HFFc6 (cell line): ENCODE measurements at regions not wholly inside any gene's neighbourhood (a gene's known extent, or its start where the extent isn't known, plus 50 kb on each side); places are given as distances from the start of the nearest gene placed in this dataset.
"Not testable (repeated sequence)": the region's sequence is repeated elsewhere in the genome, so short reads cannot be mapped to it uniquely, and the experiment has no call there.

Experiments
- DNase-seq: peaks from one replicate; pipeline ENCODE4 v3.0.0-alpha.2; 2018
- H3K27ac Mint-ChIP-seq: 2 replicates; pipeline ENCODE4 v1.8.0; 2020; ENCODE audit warnings: mild to moderate bottlenecking, mixed read lengths
- H3K27me3 Mint-ChIP-seq: 2 replicates; pipeline ENCODE4 v1.8.0; 2021; ENCODE audit warnings: mild to moderate bottlenecking, moderate library complexity, mixed read lengths; ENCODE audit not compliant: insufficient read depth
- H3K36me3 Mint-ChIP-seq: 2 replicates; pipeline ENCODE4 v1.8.0; 2021; ENCODE audit warnings: low read depth, mixed read lengths
- H3K4me1 Mint-ChIP-seq: 2 replicates; pipeline ENCODE4 v1.8.0; 2020; ENCODE audit warnings: low read depth, mixed read lengths
- H3K4me3 Mint-ChIP-seq: 2 replicates; pipeline ENCODE4 v1.8.0; 2020; ENCODE audit warnings: mild to moderate bottlenecking, moderate library complexity, mixed read lengths
- H3K9me3 Mint-ChIP-seq: 2 replicates; pipeline ENCODE4 v1.8.0; 2020; ENCODE audit warnings: mild to moderate bottlenecking, mixed read lengths
- TF ChIP-seq, protein P1 (sequence below): fragments of 200-600 bp; sonication (generic); IDR thresholded peaks from 2 replicates; pipeline ENCODE4 v1.5.0; 2021; ENCODE audit warnings: antibody characterized with exemption, mild to moderate bottlenecking

- no peaks in the 10 kb centered on the region; the same call in 1 of the 2 replicates for H3K36me3 Mint-ChIP-seq
- DNase-seq: no peak
- no peak overlapping the region for H3K4me3 Mint-ChIP-seq
- TF ChIP-seq, protein P1, sequence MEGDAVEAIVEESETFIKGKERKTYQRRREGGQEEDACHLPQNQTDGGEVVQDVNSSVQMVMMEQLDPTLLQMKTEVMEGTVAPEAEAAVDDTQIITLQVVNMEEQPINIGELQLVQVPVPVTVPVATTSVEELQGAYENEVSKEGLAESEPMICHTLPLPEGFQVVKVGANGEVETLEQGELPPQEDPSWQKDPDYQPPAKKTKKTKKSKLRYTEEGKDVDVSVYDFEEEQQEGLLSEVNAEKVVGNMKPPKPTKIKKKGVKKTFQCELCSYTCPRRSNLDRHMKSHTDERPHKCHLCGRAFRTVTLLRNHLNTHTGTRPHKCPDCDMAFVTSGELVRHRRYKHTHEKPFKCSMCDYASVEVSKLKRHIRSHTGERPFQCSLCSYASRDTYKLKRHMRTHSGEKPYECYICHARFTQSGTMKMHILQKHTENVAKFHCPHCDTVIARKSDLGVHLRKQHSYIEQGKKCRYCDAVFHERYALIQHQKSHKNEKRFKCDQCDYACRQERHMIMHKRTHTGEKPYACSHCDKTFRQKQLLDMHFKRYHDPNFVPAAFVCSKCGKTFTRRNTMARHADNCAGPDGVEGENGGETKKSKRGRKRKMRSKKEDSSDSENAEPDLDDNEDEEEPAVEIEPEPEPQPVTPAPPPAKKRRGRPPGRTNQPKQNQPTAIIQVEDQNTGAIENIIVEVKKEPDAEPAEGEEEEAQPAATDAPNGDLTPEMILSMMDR: no peak
- no peaks in the 10 kb centered on the region for H3K27me3 Mint-ChIP-seq
- H3K27ac Mint-ChIP-seq: no peak overlapping the region
- peaks cover 29% of the 10 kb centered on the region for H3K9me3 Mint-ChIP-seq
- no peaks in the 10 kb centered on the region for H3K4me1 Mint-ChIP-seq
These were observed 148.2 kb downstream of the EMB start for GRCh38 chr5:50292735-50293394.

DNA sequence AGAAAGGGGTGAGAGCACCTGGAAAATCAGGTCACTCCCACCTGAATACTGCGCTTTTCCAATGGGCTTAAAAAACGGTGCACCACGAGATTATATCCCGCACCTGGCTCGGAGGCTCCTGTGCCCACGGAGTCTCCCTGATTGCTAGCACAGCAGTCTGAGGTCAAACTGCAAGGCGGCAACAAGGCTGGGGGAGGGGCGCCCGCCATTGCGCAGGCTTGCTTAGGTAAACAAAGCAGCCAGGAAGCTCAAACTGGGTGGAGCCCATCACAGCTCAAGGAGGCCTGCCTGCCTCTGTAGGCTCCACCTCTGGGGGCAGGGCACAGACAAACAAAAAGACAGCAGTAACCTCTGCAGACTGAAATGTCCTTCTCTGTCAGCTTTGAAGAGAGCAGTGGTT is 160.6 kb downstream of the EMB start:
- H3K4me3 Mint-ChIP-seq, H3K4me1 Mint-ChIP-seq, H3K36me3 Mint-ChIP-seq, DNase-seq, H3K27me3 Mint-ChIP-seq, H3K27ac Mint-ChIP-seq: not testable (repeated sequence)
- peaks cover 31% of the 10 kb centered on the region for H3K9me3 Mint-ChIP-seq
